Smooth muscle cell (in vitro differentiated cells): ENCODE measurements at regions not wholly inside any gene's neighbourhood (a gene's known extent, or its start where the extent isn't known, plus 50 kb on each side); places are given as distances from the start of the nearest gene placed in this dataset.

Experiments
- DNase-seq: peaks from one replicate; lab custom pipeline; 2025; ENCODE audit not compliant: unreplicated experiment; lab: John Stamatoyannopoulos, UW
- H2AFZ ChIP-seq: fragments of 200-600 bp; sonication (generic); 2 replicates; pipeline ENCODE4 v1.6.0; 2016; ENCODE audit warnings: antibody characterized with exemption, low read depth, mild to moderate bottlenecking
- H3F3A ChIP-seq: fragments of 200-600 bp; sonication (generic); 2 replicates; pipeline ENCODE4 v1.6.0; 2017; ENCODE audit warnings: antibody characterized with exemption, low read depth
- H3K27ac ChIP-seq: fragments of 200-600 bp; sonication (generic); 2 replicates; pipeline ENCODE4 v1.5.1; 2016; ENCODE audit warnings: low read depth, mild to moderate bottlenecking
- H3K27me3 ChIP-seq: fragments of 200-600 bp; sonication (generic); 2 replicates; pipeline ENCODE4 v1.6.1; 2016; ENCODE audit warnings: low read depth, mild to moderate bottlenecking
- H3K36me3 ChIP-seq: fragments of 200-600 bp; sonication (generic); 2 replicates; pipeline ENCODE4 v1.5.1; 2016; ENCODE audit warnings: low read depth
- H3K4me1 ChIP-seq: fragments of 200-600 bp; sonication (generic); 2 replicates; pipeline ENCODE4 v1.5.1; 2016; ENCODE audit warnings: low read depth
- H3K4me2 ChIP-seq: fragments of 200-600 bp; sonication (generic); 2 replicates; pipeline ENCODE4 v1.6.0; 2016; ENCODE audit warnings: mild to moderate bottlenecking
- H3K4me3 ChIP-seq: fragments of 200-600 bp; sonication (generic); 2 replicates; pipeline ENCODE4 v1.5.1; 2016; ENCODE audit warnings: mild to moderate bottlenecking
- H3K79me2 ChIP-seq: fragments of 200-600 bp; sonication (generic); 2 replicates; pipeline ENCODE4 v1.6.0; 2016; ENCODE audit warnings: low read depth, mild to moderate bottlenecking
- H3K9ac ChIP-seq: fragments of 200-600 bp; sonication (generic); 2 replicates; pipeline ENCODE4 v1.6.0; 2016; ENCODE audit warnings: low read depth
- H3K9me3 ChIP-seq: fragments of 200-600 bp; sonication (generic); replicated peaks from 2 replicates; pipeline ENCODE4 v1.5.1; 2016; ENCODE audit warnings: low read depth
- H4K20me1 ChIP-seq: fragments of 200-600 bp; sonication (generic); 2 replicates; pipeline ENCODE4 v1.6.0; 2016; ENCODE audit warnings: low read depth
- WGBS: methylation state at CpG from one replicate; pipeline ENCODE4 v1.1.7; 2016; ENCODE audit warnings: low lambda C conversion rate; 5-methylcytosine and 5-hydroxymethylcytosine counted together
- TF ChIP-seq, protein P1 (sequence below): fragments of 200-600 bp; sonication (generic); IDR thresholded peaks from 2 replicates; pipeline ENCODE4 v1.5.1; 2017; ENCODE audit warnings: borderline replicate concordance, mild to moderate bottlenecking, antibody characterized with exemption; ENCODE audit not compliant: insufficient read depth, poor library complexity, severe bottlenecking

DNA sequence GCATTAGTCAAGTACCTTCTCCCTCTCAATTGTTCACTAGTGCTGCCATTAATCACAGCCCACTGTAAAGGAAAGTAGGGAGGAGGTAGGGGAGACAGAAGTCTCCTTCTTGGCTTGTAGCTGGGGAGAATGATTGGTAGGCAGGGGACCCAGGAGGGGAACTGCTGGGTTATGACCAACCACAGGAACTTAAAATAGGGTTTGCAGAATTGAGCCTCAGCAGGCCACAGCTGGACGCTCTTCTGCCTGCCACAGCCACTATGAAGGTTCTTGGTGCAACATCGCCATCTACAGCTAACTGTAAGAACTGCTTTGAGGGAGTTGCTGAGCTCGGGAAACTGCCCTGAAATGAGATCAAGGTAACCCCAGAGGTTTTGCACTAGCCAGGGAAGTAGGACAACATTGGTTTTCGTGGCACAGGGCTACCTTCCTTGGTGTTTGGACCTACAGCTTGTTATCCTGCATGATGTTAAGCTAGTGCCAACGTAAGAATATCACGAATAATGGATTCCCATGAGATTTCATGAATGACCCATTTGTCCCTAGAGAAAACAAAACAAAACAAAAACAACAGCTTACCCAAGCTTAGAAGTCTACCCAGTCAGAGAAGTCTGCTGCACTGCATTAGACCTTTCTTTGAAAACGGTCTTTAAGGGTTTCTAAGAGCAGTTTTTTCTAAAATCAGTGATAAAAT is 787.1 kb upstream of the API5 start:
- H3K27ac ChIP-seq = no peak overlapping the region
- DNase-seq = peak; percentile 8
- no peaks in the 10 kb centered on the region for H4K20me1 ChIP-seq
- TF ChIP-seq, protein P1, sequence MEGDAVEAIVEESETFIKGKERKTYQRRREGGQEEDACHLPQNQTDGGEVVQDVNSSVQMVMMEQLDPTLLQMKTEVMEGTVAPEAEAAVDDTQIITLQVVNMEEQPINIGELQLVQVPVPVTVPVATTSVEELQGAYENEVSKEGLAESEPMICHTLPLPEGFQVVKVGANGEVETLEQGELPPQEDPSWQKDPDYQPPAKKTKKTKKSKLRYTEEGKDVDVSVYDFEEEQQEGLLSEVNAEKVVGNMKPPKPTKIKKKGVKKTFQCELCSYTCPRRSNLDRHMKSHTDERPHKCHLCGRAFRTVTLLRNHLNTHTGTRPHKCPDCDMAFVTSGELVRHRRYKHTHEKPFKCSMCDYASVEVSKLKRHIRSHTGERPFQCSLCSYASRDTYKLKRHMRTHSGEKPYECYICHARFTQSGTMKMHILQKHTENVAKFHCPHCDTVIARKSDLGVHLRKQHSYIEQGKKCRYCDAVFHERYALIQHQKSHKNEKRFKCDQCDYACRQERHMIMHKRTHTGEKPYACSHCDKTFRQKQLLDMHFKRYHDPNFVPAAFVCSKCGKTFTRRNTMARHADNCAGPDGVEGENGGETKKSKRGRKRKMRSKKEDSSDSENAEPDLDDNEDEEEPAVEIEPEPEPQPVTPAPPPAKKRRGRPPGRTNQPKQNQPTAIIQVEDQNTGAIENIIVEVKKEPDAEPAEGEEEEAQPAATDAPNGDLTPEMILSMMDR = peak; percentile 84
- H3K9me3 ChIP-seq = no peaks in the 10 kb centered on the region
- no peaks in the 10 kb centered on the region for H3K79me2 ChIP-seq
- no peak overlapping the region for H3K4me3 ChIP-seq
- H3K27me3 ChIP-seq = no peaks in the 10 kb centered on the region
- H2AFZ ChIP-seq = no peak overlapping the region
- WGBS = 8% methylated on average over 7 of the region's 7 CpGs
- no peak overlapping the region for H3K9ac ChIP-seq
- peaks cover 7% of the 10 kb centered on the region for H3K4me1 ChIP-seq
- H3K4me2 ChIP-seq = no peak overlapping the region
- H3K36me3 ChIP-seq = no peaks in the 10 kb centered on the region
- no peaks in the 10 kb centered on the region for H3F3A ChIP-seq

DNA sequence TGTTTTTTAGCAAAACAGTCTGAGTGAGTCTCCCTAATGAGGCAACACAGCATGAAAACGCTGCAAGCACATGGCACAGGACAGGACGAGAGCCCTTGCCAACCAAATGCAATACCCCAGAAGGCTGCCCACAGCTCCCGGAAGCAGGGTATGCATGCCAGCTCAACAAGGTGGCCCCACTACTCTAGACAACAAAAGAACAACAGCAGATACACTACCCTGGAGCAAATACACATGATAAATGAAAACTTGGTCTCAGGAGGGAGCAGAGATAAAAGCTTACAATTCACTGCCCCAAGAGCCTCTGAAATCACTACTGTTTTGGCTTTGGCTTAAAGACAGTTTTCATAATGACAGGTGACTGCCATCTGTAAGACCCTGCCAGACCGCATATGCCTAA is 785.4 kb upstream of the API5 start:
- H3K9ac ChIP-seq = no peak overlapping the region
- peaks cover 7% of the 10 kb centered on the region for H3K4me1 ChIP-seq
- no peak for DNase-seq
- no peaks in the 10 kb centered on the region for H3K36me3 ChIP-seq
- no peak overlapping the region for H3K4me2 ChIP-seq
- no peak overlapping the region for H3K27ac ChIP-seq
- WGBS = 90% methylated on average over 4 of the region's 4 CpGs
- no peaks in the 10 kb centered on the region for H4K20me1 ChIP-seq
- H3K4me3 ChIP-seq = no peak overlapping the region
- TF ChIP-seq, protein P1 = no peak
- H3K9me3 ChIP-seq = no peaks in the 10 kb centered on the region
- no peak overlapping the region for H2AFZ ChIP-seq
- no peaks in the 10 kb centered on the region for H3F3A ChIP-seq
- H3K79me2 ChIP-seq = no peaks in the 10 kb centered on the region
- no peaks in the 10 kb centered on the region for H3K27me3 ChIP-seq

DNA sequence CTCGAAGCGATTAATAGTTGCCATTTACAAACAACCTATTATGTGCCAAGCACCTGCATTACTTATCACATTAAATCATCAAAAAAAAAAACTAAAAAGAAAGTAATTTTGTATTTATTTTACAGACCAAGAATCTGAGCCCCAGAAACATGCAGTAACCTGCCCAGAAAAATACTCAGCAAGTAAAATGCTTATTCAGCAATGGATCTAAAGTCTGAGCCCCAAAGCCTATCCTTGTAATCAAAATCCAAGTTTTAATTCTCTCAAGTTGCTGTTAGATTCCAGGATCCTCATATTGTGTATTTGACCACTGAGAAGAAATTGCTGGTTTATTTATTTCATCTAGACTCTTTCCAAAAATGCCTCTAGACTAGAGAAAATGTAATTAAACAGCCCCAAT is 783.3 kb upstream of the API5 start:
- whole genome bisulfite sequencing = 94% methylated on average over 2 of the region's 2 CpGs
- Histone ChIP-seq H4K20me1 (no peaks in the 10 kb centered on the region), H3K4me1 (peaks cover 7% of the 10 kb centered on the region), H3K9ac (no peak overlapping the region), H3K36me3 (no peaks in the 10 kb centered on the region), H3K4me3 (no peak overlapping the region), H3K4me2 (no peak overlapping the region), H3K27me3 (no peaks in the 10 kb centered on the region), H2AFZ (no peak overlapping the region), H3K79me2 (no peaks in the 10 kb centered on the region), H3K9me3 (no peaks in the 10 kb centered on the region), H3F3A (no peaks in the 10 kb centered on the region), H3K27ac (no peak overlapping the region)
- TF ChIP-seq, protein P1 = no peak
- DNase-seq = no peak

DNA sequence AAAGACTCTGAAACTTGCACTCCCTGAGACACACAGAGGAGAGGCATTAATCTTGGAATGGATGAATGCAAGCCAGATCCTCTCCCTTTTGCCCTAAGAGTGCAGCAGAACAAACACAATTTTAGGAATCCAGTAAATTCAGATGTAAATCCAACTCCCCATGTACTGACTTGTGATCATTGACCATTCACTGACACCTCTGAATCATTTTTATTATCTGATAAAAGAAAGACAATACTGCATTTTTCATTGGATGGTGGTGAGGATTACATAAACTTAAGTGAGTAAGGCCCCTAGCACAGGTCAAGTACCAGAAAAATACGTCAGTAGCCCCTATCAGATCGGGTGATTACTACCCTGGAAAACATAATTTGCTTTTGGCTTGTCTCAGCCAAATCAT is 782.9 kb upstream of the API5 start:
- Histone ChIP-seq H3K79me2 (no peaks in the 10 kb centered on the region), H4K20me1 (no peaks in the 10 kb centered on the region), H2AFZ (no peak overlapping the region), H3F3A (no peaks in the 10 kb centered on the region), H3K4me1 (peaks cover 6% of the 10 kb centered on the region), H3K9ac (no peak overlapping the region), H3K4me3 (no peak overlapping the region), H3K9me3 (no peaks in the 10 kb centered on the region), H3K27ac (no peak overlapping the region), H3K27me3 (no peaks in the 10 kb centered on the region), H3K36me3 (no peaks in the 10 kb centered on the region), H3K4me2 (no peak overlapping the region)
- WGBS = 86% methylated on average over 2 of the region's 2 CpGs
- DNase-seq = no peak
- TF ChIP-seq, protein P1 = no peak
